Left kidney (tissue), 1 donor: ENCODE measurements at regions not wholly inside any gene's neighbourhood (a gene's known extent, or its start where the extent isn't known, plus 50 kb on each side); places are given as distances from the start of the nearest gene placed in this dataset.
"Not testable (repeated sequence)": the region's sequence is repeated elsewhere in the genome, so short reads cannot be mapped to it uniquely, and the experiment has no call there.

ENCODE experiments used
- DNase-seq: peaks from one replicate; pipeline ENCODE4 v3.0.0-alpha.2; 2013

DNA sequence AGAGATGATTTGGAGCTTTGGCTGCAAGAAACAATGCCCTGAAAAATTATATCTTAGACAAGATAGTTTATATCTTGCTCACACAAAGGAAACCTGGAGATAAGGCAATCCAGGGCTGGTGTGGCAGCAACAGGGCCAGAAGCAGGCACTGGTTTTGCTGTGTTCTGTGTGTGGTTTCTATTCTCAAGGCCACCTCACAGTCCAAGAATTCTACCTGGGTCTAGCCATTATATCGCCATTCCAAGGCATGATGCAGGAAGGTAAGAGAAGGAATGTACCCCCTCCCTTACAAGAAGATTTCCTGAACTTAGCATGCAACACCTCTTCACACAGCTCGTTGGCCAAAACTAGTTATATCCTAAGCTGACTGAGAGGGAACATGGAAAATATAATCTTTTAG is 74.5 kb upstream of the MEGF10 start:
- no peak for DNase-seq

- DNase-seq, result no peak
Measured at GRCh38 chr5:127216898-127217675, 73.5 kb upstream of the MEGF10 start.

DNA sequence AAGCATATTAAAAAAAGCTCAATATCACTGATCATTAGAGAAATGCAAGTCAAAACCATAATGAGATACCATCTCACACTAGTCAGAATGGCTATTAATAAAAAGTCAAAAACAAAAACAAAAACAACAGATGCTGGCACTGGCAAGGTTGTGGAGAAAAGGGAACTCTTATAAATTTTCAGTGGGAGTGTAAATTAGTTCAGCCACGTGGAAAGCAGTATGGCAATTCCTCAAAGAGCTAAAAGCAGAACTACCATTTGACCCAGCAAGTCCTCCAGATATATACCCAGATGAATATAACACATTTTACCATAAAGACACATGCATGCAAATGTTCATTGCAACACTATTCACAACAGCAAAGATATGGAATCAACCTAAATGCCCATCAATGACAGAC is 68.7 kb upstream of the MEGF10 start:
- DNase-seq, result not testable (repeated sequence)

GRCh38 chr5:127222571-127223156 is 67.9 kb upstream of the MEGF10 start:
- not testable (repeated sequence) for DNase-seq

DNA sequence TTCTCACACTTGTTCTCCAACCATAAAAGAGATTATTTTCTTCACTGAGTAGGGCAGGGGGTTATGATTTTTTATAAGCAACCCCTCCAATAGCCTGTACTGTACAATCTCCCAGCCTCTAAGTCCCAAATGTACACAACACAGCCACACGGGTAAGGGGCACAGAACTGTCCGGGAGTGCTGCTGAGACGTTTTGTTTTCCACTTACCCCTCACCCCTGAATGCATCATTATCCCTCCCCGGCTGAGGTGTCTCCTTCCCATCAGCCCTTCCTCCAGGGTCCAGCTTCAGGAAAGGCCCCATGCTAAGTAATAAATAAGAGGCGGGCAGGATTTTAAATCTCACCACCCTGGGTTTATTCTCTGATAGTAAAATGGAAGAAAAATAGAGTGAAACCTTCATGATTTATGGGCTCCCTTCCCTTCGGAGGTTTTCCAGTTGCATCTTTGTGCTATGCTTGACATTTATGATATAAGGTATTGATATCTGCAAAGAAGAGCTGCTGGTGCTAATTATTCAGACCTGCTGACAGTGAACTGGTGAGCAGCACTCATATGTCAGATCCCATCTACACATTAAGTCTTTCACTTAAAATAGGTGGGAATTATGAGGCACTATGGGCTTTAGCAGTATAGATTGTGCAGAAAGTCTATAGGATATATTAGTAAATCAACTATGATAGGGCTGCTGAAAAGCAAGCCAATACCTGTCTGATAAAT is 67.2 kb upstream of the MEGF10 start:
- DNase-seq, result no peak

DNA sequence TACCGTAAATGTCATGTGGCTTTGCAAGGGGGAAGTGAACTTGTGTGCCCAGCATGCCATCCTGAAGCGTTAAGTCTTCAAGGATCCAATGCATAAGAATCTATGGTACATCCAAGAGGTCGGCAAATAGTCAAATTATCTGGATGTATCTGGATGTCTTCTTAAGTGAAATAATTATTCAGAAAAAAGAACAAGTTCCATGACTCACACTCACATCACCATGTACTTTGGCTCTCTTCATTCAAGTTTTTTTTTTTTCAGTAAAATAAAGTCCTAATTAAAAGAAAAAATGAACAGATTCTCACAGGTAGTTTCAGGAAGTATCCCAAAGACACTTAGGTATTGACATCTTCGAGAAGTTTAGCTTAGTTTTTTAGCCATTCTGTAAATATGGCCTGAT is 62.7 kb upstream of the MEGF10 start:
- no peak for DNase-seq

DNA sequence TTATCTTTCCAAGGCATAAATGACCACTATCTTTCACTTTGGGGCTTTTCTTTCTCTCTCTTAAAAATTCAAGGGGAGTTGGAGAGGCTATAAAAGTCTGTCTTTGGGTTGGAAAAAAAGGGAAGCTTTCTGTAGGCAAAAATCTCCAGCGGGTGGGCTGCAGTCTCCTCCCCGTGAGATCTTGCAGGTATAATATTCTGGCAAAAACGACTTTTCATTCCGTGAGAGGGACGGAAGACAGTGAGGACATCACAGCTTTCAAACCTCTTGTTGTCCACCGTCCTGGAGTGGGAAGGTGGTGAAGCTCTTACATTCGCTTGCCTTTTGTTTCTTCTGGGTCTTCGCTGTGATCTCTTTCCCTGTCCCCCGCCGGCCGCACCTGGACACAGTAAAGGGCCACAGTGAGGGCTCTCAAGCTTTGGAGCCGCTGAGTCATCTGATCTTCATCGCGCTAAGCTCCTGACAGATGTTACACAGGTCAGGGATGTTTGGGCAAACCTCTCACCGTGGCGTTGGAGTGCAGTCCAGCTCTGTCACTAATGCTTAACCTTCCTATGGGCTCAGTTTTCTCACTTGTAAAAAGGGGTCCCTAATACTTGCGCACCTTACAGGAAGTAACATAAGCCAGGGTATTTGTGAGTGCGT is 61.9 kb upstream of the MEGF10 start:
- DNase-seq, result no peak

DNA sequence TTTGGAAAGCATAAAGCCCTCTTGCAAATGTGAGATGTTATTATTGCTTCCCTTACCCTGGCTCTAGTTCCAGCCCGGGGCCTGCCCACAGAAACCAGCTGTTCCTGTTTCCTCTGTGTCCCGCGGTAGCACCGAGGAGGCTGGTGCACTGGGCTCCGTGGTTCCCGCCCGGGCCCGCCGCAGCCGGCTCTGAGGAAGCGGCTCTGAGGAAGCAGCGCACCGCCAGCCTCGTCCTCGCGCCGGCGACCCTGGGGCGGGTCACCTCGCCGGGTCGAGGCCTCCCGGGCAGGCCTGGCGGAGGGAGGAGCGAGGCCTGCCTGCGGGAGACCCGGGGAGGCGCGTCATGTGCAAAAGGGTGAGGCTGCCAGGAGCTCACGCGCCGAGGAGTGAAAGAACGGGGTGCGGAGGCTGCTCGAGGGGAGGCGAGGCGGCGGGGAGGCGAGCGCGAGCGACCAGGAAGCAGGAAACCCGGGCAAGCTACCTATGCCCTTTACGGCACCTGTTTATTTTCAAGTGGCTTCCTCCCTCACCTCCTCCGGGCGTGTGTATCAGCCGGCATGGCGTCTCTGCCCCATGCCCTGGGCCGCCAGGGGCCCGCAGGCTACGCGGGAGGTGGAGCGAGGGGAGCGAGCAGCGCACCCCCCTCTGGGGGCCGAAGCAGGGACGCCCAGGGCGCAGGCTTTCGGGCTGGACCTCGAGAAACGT is 61.3 kb upstream of the MEGF10 start:
- DNase-seq, result peak; percentile 27

GRCh38 chr5:127231118-127231517 is 59.5 kb upstream of the MEGF10 start:
- no peak for DNase-seq

- DNase-seq, result no peak
Measured at GRCh38 chr5:127233590-127233989, 57.0 kb upstream of the MEGF10 start.

- no peak for DNase-seq
Measured at GRCh38 chr5:127235136-127235535, 55.5 kb upstream of the MEGF10 start.

GRCh38 chr5:127236254-127236653 is 54.3 kb upstream of the MEGF10 start:
- no peak for DNase-seq
